ENCODE measurements at regions not wholly inside any gene's neighbourhood (a gene's known extent, or its start where the extent isn't known, plus 50 kb on each side); places are given as distances from the start of the nearest gene placed in this dataset.
A peak's percentile ranks its signal among the peaks of the same experiment; 100 is the strongest.

DNA sequence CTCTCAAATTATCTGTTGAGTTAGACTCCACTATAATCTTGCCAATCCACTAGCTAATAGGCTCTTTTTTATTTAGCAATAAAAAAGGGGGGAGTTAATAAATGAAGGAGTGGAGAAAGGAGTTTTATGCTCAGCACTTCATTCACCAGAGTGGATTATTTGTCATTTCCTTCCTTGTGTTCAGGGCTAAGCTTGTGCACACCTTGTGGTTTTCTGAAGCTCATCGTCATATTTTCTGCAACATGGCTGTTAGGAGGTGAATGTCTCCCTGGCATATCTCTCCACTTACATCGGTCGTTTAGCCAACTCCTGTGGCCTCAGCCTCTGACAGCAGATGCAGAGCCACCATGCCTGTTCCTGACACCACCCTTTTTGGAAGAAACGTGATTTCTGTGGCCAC is 83.9 kb upstream of the MTNR1B start:
- no peak for FAIRE-seq

- FAIRE-seq: peak; percentile 59
Observed at GRCh38 chr11:92886243-92886905, 83.1 kb upstream of the MTNR1B start.

DNA sequence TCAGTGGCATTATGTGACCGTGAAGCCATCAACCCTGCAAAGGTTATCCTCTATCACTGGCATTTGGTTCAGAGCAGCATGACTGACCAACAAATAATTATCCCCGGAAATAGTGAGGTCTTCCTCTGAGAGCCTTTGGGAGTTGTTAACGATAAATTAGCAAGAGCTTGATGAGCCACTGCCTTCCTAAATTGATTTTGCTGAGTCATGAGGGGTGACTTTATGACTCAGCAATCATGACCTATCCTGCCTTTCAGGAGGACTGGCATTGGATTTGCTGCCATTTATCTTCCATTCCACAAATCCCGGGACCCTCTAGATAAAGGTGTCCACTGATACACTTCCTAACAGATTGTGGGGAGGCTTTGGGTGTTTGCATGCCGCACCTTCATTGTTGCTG is 80.8 kb upstream of the MTNR1B start:
- no peak for FAIRE-seq

DNA sequence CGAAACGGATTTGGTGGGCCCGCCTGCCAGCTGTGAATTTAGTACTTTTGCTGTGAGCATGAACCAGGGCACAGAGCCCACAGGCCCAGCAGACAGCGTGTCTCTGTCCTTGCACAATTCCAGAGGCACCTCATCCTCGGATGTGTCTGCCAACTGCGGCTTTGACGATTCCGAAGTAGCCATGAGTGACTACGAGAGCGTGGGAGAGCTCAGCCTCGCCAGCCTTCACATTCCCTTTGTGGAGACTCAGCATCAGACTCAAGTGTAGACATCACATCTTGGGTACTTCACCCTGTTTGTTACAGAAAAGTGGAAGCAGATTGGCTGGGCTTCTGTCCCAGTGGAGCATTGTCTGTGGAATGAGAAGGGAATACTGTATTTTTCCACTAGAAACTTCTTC is 78.6 kb upstream of the MTNR1B start:
- FAIRE-seq: no peak

GRCh38 chr11:92892802-92893684 is 76.4 kb upstream of the MTNR1B start:
- no peak for FAIRE-seq

GRCh38 chr11:92894197-92894596 is 75.3 kb upstream of the MTNR1B start:
- no peak for FAIRE-seq

DNA sequence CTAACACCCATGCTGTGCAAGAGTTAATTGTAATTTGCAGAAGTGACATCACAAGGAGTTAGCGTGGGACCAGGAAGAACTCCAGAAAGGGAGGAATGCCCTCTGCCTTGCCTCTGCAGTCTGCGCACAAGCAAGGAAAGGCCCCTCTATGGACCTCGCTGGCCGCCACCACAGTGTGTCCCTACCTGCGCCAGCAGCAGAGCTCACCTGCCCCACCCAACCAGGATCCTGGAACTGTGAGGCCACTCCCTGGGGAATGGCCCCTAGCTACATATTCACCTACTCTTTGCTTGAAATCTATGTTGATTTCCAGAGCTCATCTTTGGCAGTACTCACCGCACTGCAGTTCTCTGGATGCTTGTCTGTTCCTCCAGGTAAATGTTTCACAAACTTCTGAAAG is 72.0 kb upstream of the MTNR1B start:
- no peak for FAIRE-seq

- FAIRE-seq: no peak
Observed at GRCh38 chr11:92902417-92902816, 67.0 kb upstream of the MTNR1B start.

GRCh38 chr11:92907671-92908070 is 61.8 kb upstream of the MTNR1B start:
- no peak for FAIRE-seq

- no peak for FAIRE-seq
Observed at GRCh38 chr11:92909214-92909613, 60.2 kb upstream of the MTNR1B start.

DNA sequence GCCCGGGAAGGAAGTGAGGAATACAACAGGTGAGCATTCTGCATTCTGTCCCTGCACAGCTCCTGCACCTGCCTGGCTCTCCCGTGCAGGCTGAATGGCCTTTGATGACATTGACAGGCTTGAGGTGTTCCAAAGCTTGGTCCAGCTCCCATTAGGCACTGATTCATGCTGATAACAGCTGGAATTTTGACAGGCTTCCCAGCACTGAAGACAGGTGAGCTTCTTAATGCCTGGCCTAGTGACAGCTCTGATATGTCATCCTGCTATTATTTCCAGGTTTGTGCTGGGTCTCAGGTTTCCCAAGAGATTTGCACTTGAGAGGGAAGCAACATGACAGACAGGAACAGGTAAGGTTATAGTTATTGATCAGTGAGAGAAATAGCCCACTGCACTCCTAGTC is 58.0 kb upstream of the MTNR1B start:
- FAIRE-seq: no peak

DNA sequence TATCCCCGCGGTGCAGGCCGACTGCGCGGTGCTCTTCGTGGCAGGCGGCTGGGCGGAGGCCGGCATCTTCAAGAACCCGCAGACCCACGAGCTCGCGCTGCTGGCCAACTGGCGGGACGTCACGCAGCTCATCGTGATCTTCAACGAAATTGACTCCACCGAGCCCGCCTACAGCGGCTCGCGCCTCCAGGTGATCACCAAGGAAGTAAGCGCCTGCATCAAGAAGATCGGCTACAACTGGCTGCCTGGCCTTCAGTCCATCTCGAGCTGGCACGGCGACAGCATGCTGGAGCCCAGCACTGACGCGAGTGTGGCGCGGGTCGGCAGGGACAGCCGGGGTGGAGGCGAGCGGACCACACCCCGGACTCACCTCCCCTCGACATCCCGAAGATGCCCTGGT is 53.9 kb upstream of the MTNR1B start:
- no peak for FAIRE-seq

DNA sequence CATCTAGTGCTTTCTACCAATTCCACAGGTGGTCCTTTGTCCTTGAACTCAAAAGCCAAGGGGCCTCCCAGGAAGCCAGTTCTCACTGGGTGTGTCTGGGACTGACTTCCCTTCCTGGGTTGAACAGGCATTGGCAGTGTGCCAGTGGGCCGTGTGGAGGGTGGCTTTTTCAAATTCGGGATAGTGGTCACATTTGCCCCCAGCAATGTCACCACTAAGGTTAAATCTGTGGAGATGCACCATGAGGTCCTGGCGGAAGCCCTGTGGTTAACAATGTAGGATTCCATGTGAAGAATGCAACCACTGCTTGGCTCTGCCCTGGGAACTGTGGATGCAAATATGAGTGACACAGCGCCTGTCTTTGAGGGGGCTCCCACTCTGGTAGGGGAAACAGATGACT is 53.2 kb upstream of the MTNR1B start:
- no peak for FAIRE-seq

GRCh38 chr11:92917927-92918326 is 51.5 kb upstream of the MTNR1B start:
- no peak for FAIRE-seq

- FAIRE-seq: no peak
Observed at GRCh38 chr11:92919048-92919447, 50.4 kb upstream of the MTNR1B start.
